ENCODE measurements at regions not wholly inside any gene's neighbourhood (a gene's known extent, or its start where the extent isn't known, plus 50 kb on each side); places are given as distances from the start of the nearest gene placed in this dataset.
"Not testable (repeated sequence)": the region's sequence is repeated elsewhere in the genome, so short reads cannot be mapped to it uniquely, and the experiment has no call there.

- intact Hi-C loops (cut with micrococcal nuclease): no loop called here
These were observed 74.2 kb downstream of the MSX2 start for GRCh38 chr5:174798551-174798951.

GRCh38 chr5:174796711-174797192 is 72.4 kb downstream of the MSX2 start:
- no peaks in the 10 kb centered on the region for H3K36me3 Mint-ChIP-seq
- CTCF ChIA-PET: no interaction called here
- no peak overlapping the region for H3K27ac Mint-ChIP-seq
- H3K9me3 Mint-ChIP-seq: peaks cover 6% of the 10 kb centered on the region
- H3K27me3 Mint-ChIP-seq: peaks cover 48% of the 10 kb centered on the region
- no peak overlapping the region for H3K4me3 Mint-ChIP-seq
- DNase-seq: no peak
- POLR2A ChIA-PET: no interaction called here
- H3K4me1 Mint-ChIP-seq (ENCODE audit: low read depth): peaks cover 12% of the 10 kb centered on the region
- intact Hi-C loops (cut with micrococcal nuclease): no loop called here

More at GRCh38 chr5:174798551-174798951, 74.2 kb downstream of the MSX2 start:
- Mint-ChIP-seq H3K9me3 (peaks cover 6% of the 10 kb centered on the region), H3K27ac (no peak overlapping the region), H3K36me3 (no peaks in the 10 kb centered on the region), H3K4me1 (ENCODE audit: low read depth) (peaks cover 12% of the 10 kb centered on the region), H3K27me3 (peaks cover 37% of the 10 kb centered on the region), H3K4me3 (peak overlapping the region; percentile 29)
- ChIA-PET POLR2A (no interaction called here), CTCF (no interaction called here)
- DNase-seq: no peak

GRCh38 chr5:174794931-174795672 is 70.7 kb downstream of the MSX2 start:
- ChIA-PET CTCF (interaction anchor here (1.6 to 3.6 kb wide), 4 partner anchors 16 to 468 kb away, joined by 3 to 42 read pairs (median 8); no protein-coding TSS in a partner anchor), POLR2A (no interaction called here)
- H3K9me3 Mint-ChIP-seq: no peaks in the 10 kb centered on the region
- H3K27me3 Mint-ChIP-seq: peaks cover 48% of the 10 kb centered on the region
- no peak overlapping the region for H3K27ac Mint-ChIP-seq
- intact Hi-C loops (cut with micrococcal nuclease): no loop called here
- no peaks in the 10 kb centered on the region for H3K36me3 Mint-ChIP-seq
- H3K4me3 Mint-ChIP-seq: no peak overlapping the region
- no peak for DNase-seq
- peaks cover 12% of the 10 kb centered on the region for H3K4me1 Mint-ChIP-seq (ENCODE audit: low read depth)

GRCh38 chr5:174793684-174794328 is 69.4 kb downstream of the MSX2 start:
- POLR2A ChIA-PET: no interaction called here
- no peak overlapping the region for H3K27ac Mint-ChIP-seq
- CTCF ChIA-PET: interaction anchor here (0.5 to 3.6 kb wide), 10 partner anchors 11 to 694 kb away, joined by 3 to 42 read pairs (median 3); no protein-coding TSS in a partner anchor
- no peaks in the 10 kb centered on the region for H3K36me3 Mint-ChIP-seq
- DNase-seq: peak; percentile 69
- intact Hi-C loops (cut with micrococcal nuclease): no loop called here
- H3K4me1 Mint-ChIP-seq (ENCODE audit: low read depth): peaks cover 12% of the 10 kb centered on the region
- H3K27me3 Mint-ChIP-seq: peaks cover 48% of the 10 kb centered on the region
- H3K9me3 Mint-ChIP-seq: no peaks in the 10 kb centered on the region
- H3K4me3 Mint-ChIP-seq: no peak overlapping the region

GRCh38 chr5:174793076-174793475 is 68.7 kb downstream of the MSX2 start:
- Mint-ChIP-seq H3K4me1 (ENCODE audit: low read depth) (peaks cover 5% of the 10 kb centered on the region), H3K27ac (no peak overlapping the region)

GRCh38 chr5:174792265-174792664 is 67.9 kb downstream of the MSX2 start:
- CTCF ChIA-PET: interaction anchor here (3.0 to 3.6 kb wide), 2 partner anchors 14 to 372 kb away, joined by 13 to 42 read pairs; no protein-coding TSS in a partner anchor
- intact Hi-C loops (cut with micrococcal nuclease); POLR2A ChIA-PET: not testable (repeated sequence)

More at GRCh38 chr5:174793076-174793475, 68.7 kb downstream of the MSX2 start:
- H3K4me3 Mint-ChIP-seq: no peak overlapping the region
- intact Hi-C loops (cut with micrococcal nuclease): no loop called here
- CTCF ChIA-PET: interaction anchor here (1.0 to 3.6 kb wide), 5 partner anchors 11 to 466 kb away, joined by 3 to 42 read pairs (median 5); no protein-coding TSS in a partner anchor
- POLR2A ChIA-PET: no interaction called here
- H3K36me3 Mint-ChIP-seq: no peaks in the 10 kb centered on the region
- no peak for DNase-seq
- no peaks in the 10 kb centered on the region for H3K9me3 Mint-ChIP-seq
- H3K27me3 Mint-ChIP-seq: peaks cover 41% of the 10 kb centered on the region

GRCh38 chr5:174790906-174791305 is 66.5 kb downstream of the MSX2 start:
- Mint-ChIP-seq H3K27me3 (peaks cover 35% of the 10 kb centered on the region), H3K36me3 (no peaks in the 10 kb centered on the region), H3K4me3 (no peak overlapping the region), H3K9me3 (no peaks in the 10 kb centered on the region), H3K4me1 (ENCODE audit: low read depth) (no peaks in the 10 kb centered on the region), H3K27ac (no peak overlapping the region)
- no peak for DNase-seq
- intact Hi-C loops (cut with micrococcal nuclease): no loop called here
- POLR2A ChIA-PET: no interaction called here
- CTCF ChIA-PET: interaction anchor here (0.7 kb wide), 1 partner anchor 368 kb away, joined by 3 read pairs; no protein-coding TSS in a partner anchor

More at GRCh38 chr5:174792265-174792664, 67.9 kb downstream of the MSX2 start:
- not testable (repeated sequence) for H3K27ac Mint-ChIP-seq; DNase-seq; H3K4me1 Mint-ChIP-seq (ENCODE audit: low read depth); H3K4me3 Mint-ChIP-seq; H3K9me3 Mint-ChIP-seq; H3K36me3 Mint-ChIP-seq
- H3K27me3 Mint-ChIP-seq: peaks cover 38% of the 10 kb centered on the region

GRCh38 chr5:174789596-174789995 is 65.2 kb downstream of the MSX2 start:
- H3K9me3 Mint-ChIP-seq: peaks cover 5% of the 10 kb centered on the region
- POLR2A ChIA-PET: no interaction called here
- H3K4me3 Mint-ChIP-seq: no peak overlapping the region
- no peaks in the 10 kb centered on the region for H3K36me3 Mint-ChIP-seq
- peaks cover 27% of the 10 kb centered on the region for H3K27me3 Mint-ChIP-seq
- intact Hi-C loops (cut with micrococcal nuclease): no loop called here
- H3K27ac Mint-ChIP-seq: no peak overlapping the region
- no peak for DNase-seq
- CTCF ChIA-PET: interaction anchor here (1.6 kb wide), 1 partner anchor 370 kb away, joined by 3 read pairs; no protein-coding TSS in a partner anchor
- H3K4me1 Mint-ChIP-seq (ENCODE audit: low read depth): no peaks in the 10 kb centered on the region

GRCh38 chr5:174785120-174785680 is 60.8 kb downstream of the MSX2 start:
- no peak for DNase-seq
- ChIA-PET POLR2A (no interaction called here), CTCF (no interaction called here)
- no peak overlapping the region for H3K27ac Mint-ChIP-seq
- H3K4me3 Mint-ChIP-seq: no peak overlapping the region
- no peaks in the 10 kb centered on the region for H3K4me1 Mint-ChIP-seq (ENCODE audit: low read depth)
- H3K27me3 Mint-ChIP-seq: peaks cover 15% of the 10 kb centered on the region
- no peaks in the 10 kb centered on the region for H3K36me3 Mint-ChIP-seq
- H3K9me3 Mint-ChIP-seq: peaks cover 5% of the 10 kb centered on the region
- intact Hi-C loops (cut with micrococcal nuclease): no loop called here

Data from activated CD4-positive, alpha-beta memory T cell treated with anti-CD3 and anti-CD28 coated beads for 36 hours (primary cell).